ENCODE measurements at regions not wholly inside any gene's neighbourhood (a gene's known extent, or its start where the extent isn't known, plus 50 kb on each side); places are given as distances from the start of the nearest gene placed in this dataset.
"Not testable (repeated sequence)": the region's sequence is repeated elsewhere in the genome, so short reads cannot be mapped to it uniquely, and the experiment has no call there.

- not testable (repeated sequence) for DNase-seq
Measured at GRCh38 chr1:188812153-188812552, 1665.5 kb downstream of the BRINP3 start.

- not testable (repeated sequence) for DNase-seq
Measured at GRCh38 chr1:188812836-188813573, 1664.7 kb downstream of the BRINP3 start.

GRCh38 chr1:188817814-188818213 is 1659.8 kb downstream of the BRINP3 start:
- no peak for DNase-seq

DNA sequence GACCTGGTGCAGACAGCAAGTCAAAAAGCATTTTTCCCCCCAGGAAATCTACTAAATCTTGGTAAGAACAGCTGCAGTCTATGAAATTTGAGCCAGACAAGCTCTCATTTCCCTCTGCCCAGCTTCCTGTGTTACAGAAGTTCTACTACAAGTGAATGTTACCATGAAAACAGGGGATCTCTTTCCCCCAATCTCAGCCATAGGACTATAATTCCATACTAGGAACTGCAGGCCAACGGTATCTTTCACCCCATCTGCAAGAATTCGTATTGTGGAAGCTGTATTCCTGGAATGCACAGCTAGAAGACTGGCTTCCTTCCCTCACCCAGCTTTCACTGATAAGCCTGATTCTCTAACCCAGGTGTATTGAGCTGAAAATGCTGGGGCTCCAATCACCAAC is 1655.4 kb downstream of the BRINP3 start:
- DNase-seq: no peak

- DNase-seq: no peak
Measured at GRCh38 chr1:188825471-188825870, 1652.2 kb downstream of the BRINP3 start.

GRCh38 chr1:188826800-188827199 is 1650.9 kb downstream of the BRINP3 start:
- DNase-seq: no peak

- DNase-seq: no peak
Measured at GRCh38 chr1:188827400-188827799, 1650.3 kb downstream of the BRINP3 start.

DNA sequence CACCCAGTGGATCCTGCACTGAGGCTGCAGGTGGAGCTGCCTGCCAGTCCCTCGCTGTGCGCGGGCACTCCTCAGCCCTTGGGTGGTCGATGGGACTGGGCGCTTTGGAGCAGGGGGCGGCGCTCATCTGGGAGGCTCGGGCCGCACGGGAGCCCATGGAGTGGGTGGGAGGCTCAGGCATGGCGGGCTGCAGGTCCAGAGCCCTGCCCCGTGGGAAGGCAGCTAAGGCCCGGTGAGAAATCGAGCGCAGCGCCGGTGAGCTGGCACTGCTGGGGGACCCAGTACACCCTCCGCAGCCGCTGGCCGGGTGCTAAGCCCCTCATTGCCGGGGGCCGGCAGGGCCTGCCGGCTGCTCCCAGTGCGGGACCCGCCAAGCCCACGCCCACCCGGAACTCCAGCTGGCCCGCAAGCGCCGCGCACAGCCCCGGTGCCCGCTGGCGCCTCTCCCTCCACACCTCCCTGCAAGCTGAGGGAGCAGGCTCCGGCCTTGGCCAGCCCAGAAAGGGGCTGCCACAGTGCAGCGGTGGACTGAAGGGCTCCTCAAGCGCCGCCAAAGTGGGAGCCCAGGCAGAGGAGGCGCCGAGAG is 1636.5 kb downstream of the BRINP3 start:
- not testable (repeated sequence) for DNase-seq

- DNase-seq: no peak
Measured at GRCh38 chr1:188846468-188846867, 1631.2 kb downstream of the BRINP3 start.

DNA sequence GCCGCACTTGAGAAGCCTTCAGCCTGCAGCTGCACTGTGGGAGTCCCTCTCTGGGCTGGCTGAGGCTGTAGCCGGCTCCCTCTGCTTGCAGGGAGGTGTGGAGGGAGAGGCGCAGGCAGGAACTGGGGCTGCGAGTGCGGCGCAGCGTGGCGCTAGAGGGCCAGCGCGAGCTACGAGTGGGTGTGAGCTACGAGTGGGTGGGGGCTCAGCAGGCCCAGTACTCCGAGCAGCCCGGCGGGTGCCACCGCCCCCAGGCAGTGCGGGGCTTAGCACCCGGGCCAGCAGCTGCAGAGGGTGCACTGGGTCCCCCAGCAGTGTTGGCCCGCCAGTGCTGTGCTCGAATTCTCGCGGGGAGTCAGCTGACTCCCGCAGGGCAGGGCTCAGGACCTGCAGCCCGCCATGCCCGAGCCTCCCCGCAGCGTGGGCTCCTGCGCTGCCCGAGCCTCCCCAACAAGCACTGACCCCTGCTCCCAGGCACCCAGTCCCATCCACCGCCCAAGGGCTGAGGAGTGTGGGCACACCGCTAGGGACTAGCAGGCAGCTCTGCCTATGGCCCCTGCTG is 1620.1 kb downstream of the BRINP3 start:
- DNase-seq: no peak

DNA sequence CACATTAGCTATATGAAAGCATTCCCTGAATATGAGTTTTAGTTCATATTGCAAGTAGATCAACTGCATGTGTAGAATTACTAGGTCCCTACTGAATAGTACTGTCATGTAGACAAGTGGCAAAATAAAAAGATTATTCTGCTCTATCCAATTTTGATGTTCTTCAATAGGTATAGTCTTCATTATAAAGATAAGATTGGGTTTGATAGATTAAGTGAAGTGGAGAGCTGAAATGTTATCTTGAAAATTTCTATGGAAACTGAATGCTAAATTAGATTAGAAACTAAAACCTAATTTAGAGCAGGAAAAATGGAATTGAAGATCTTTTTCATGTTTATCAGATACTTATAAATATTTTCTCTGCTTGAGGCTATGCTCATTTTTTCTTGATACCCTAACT is 1610.0 kb downstream of the BRINP3 start:
- no peak for DNase-seq

DNA sequence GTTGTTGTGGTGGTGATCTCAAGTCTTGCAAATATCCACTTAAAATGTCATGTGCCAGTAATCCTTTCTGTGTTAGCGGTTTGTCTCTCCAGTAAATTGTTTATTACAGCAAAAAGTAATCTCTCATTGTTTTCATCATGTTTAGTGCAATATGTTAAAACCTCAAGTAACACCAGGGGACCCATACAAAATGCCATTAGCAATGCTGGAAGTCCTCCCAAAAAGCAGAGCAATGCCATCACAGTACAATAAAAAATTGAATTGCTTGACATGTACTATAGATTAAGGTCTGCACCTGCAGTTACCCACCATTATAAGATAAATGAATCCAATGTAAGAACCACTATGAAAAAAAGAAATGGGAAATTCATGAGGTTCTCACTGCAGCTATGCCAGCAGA is 1606.5 kb downstream of the BRINP3 start:
- DNase-seq: no peak

DNA sequence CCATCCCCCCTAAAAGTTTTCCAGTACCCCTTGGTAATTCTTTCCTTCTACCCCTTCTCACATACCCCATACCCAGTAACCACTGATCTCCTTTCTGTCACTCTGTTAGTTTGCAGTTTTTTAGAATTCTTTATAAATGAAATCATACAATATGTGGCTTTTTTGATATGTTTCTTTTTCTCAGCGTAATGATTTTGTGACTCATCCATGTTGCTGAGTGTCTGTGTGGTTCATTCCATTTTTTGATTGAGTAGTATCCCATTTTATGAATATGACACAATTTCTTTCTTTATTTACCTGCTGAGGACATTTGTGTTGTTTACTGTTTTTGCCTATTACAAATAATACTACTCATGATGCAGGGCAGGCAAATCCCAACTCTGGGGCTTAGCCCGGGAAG is 1605.3 kb downstream of the BRINP3 start:
- no peak for DNase-seq

DNA sequence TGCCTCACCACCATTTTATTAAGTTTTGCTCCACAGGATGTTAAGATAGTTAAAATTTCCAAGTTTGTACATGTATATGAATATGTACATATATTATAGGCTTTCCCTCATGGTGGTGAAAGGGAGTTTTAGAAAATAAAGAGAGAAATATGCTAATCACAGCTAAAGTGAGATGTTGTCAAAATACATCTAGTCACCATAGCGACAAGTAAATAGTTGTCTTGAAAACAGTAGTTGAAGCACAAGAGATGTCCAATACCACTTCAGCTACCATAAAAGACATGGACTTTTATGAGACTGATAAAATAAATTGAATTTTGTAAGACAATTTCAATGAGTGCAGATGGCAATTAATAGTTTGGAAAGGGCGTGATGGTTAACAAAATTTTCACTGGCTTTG is 1600.0 kb downstream of the BRINP3 start:
- DNase-seq: no peak

DNA sequence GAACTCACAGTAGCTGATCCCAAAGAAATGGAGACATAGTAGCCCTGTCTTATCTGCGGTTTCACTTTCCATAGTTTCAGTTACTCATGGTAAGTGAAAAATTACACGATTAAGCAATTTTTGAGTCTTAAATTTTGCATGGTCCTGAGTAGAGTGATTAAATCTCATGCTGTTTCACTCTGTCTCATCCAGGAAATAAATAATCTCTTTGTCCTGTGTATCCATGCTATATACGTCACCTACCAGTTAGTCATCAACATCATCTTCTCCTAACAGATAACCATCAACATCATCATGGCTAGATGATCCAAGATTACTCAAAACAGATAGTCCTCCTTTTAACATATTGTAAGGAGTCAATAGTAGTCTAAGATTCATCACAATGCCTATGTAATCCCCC is 1589.3 kb downstream of the BRINP3 start:
- no peak for DNase-seq

- DNase-seq: no peak
Measured at GRCh38 chr1:188889166-188889565, 1588.5 kb downstream of the BRINP3 start.

- no peak for DNase-seq
Measured at GRCh38 chr1:188891958-188892357, 1585.7 kb downstream of the BRINP3 start.

- no peak for DNase-seq
Measured at GRCh38 chr1:188895611-188896010, 1582.1 kb downstream of the BRINP3 start.

DNA sequence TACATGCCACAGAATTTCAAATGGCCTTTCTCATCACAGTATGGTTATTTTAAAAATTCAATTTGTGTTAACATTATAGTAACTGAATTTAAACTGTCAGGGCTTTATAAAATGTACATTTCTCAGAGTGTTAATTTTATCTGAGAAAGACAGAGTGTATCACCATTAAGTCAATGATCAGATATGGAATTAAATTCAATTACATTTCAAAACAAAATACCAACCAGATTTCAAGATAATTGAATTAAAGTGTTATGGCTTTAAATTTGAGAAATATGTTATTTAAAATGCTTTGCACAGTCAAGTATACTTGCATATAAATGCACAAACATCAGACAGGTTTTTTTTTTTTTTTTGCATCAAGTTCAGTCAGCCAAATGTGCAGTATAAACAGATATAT is 1574.4 kb downstream of the BRINP3 start:
- DNase-seq: no peak

- no peak for DNase-seq
Measured at GRCh38 chr1:188904201-188904600, 1573.5 kb downstream of the BRINP3 start.

GRCh38 chr1:188906921-188907641 is 1570.6 kb downstream of the BRINP3 start:
- no peak for DNase-seq

DNA sequence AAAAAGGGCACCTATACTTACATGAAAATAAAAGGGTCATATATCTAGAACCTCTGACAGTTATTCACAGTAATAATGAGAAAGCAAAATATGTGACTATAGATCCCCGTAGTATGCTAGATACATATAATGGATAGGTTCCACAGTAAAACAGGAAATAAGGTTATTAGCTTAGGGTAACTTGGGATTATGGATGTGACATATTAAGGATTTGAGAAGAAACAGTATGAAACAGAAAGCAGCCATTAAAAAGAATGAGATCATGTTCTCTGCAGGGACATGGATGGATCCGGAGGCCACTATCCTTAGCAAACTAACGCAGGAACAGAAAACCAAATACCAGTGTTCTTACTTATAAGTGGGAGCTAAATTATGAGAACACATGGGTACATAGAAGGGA is 1547.3 kb downstream of the BRINP3 start:
- DNase-seq: no peak

DNA sequence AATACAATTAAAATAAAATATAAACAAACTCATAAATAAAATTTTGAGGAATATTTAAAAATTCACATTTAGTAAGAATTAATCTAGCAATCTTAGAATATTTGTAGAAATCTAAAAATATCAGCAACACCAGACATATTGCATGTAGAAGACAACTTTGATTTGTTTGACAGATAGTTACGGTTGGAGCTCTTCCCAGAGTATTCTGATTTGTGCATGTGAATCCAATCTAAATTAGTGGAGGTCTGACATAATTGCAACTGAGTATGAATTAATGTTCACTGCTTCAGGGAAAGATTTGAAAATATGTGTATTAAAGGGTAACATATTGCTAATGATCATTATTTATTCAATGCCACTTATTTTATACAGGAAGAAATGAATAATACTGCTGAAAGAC is 1546.2 kb downstream of the BRINP3 start:
- no peak for DNase-seq

Data from NCI-H1694 (cell line).